ENCODE measurements at regions not wholly inside any gene's neighbourhood (a gene's known extent, or its start where the extent isn't known, plus 50 kb on each side); places are given as distances from the start of the nearest gene placed in this dataset.

- peaks cover 10% of the 10 kb centered on the region for H3K9me3 Mint-ChIP-seq
- H3K4me3 Mint-ChIP-seq: no peak overlapping the region
- no peak for DNase-seq (ENCODE audit: low spot score in 2 of 2, unreplicated experiment in 2 of 2)
- no peak overlapping the region for H3K27ac Mint-ChIP-seq
- H3K36me3 Mint-ChIP-seq: no peaks in the 10 kb centered on the region
- TF ChIP-seq, protein P1, sequence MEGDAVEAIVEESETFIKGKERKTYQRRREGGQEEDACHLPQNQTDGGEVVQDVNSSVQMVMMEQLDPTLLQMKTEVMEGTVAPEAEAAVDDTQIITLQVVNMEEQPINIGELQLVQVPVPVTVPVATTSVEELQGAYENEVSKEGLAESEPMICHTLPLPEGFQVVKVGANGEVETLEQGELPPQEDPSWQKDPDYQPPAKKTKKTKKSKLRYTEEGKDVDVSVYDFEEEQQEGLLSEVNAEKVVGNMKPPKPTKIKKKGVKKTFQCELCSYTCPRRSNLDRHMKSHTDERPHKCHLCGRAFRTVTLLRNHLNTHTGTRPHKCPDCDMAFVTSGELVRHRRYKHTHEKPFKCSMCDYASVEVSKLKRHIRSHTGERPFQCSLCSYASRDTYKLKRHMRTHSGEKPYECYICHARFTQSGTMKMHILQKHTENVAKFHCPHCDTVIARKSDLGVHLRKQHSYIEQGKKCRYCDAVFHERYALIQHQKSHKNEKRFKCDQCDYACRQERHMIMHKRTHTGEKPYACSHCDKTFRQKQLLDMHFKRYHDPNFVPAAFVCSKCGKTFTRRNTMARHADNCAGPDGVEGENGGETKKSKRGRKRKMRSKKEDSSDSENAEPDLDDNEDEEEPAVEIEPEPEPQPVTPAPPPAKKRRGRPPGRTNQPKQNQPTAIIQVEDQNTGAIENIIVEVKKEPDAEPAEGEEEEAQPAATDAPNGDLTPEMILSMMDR (IDR thresholded peaks at IDR 0.05; ENCODE audit: unreplicated experiment): no peak
- H3K27me3 Mint-ChIP-seq (ENCODE audit: low read depth): no peaks in the 10 kb centered on the region
- peaks cover 12% of the 10 kb centered on the region for H3K4me1 Mint-ChIP-seq
These were observed 148.1 kb upstream of the SERPINE2 start for GRCh38 chr2:224187220-224187619.

DNA sequence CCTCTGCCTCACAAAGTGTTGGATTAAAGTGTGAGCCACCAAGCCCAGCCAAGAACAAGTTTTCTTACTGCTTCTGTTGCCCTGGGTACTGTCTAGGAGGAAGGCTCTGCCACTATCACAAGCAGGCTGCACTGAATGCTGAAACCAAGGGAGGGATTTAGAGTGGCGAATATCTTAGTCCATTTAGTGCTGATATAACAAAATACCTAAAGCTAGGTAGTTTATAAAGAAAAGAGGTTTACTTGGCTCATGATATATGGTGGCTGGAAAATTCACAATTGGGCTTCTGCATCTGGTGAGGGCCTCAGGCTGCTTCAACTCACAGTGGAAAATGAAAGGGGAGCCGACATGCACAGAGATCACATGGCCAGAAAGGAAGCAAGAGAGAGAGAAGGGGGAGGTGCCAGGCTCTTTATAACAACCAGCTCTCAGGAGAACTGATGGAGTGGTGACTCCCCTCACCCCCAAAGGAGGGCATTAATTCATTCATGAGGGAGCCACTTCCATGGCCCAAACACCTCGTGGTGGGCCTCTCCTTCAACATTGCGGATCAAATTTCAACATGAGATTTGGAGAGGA lies 146.0 kb upstream of the SERPINE2 start:
- Mint-ChIP-seq H3K9me3 (peaks cover 10% of the 10 kb centered on the region), H3K4me1 (peaks cover 12% of the 10 kb centered on the region), H3K27me3 (ENCODE audit: low read depth) (no peaks in the 10 kb centered on the region), H3K36me3 (no peaks in the 10 kb centered on the region), H3K27ac (no peak overlapping the region), H3K4me3 (no peak overlapping the region)
- TF ChIP-seq, protein P1 (IDR thresholded peaks at IDR 0.05; ENCODE audit: unreplicated experiment): no peak
- DNase-seq (ENCODE audit: low spot score in 2 of 2, unreplicated experiment in 2 of 2): no peak

DNA sequence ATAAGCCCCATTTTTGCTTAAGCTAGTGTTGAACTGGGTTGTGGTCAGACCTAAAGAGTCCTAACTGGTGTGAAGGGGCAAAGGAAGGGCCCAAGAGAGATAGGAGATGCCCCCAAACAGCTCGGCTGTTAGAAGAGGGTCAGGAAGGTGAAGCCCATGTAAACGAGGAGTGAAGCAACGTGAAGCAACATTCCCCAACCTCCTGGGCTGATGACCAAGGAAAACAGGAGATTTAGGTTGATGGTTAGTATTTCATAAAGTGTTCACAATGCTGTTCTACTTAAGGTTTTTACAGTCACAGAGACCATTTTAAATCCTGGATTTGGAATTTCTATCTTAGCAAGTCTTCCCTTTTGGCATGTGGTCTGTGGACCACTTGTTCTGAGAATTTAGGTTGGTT lies 144.0 kb upstream of the SERPINE2 start:
- DNase-seq (ENCODE audit: low spot score in 2 of 2, unreplicated experiment in 2 of 2): no peak
- Mint-ChIP-seq H3K4me3 (no peak overlapping the region), H3K36me3 (no peaks in the 10 kb centered on the region), H3K9me3 (peaks cover 10% of the 10 kb centered on the region), H3K27ac (no peak overlapping the region), H3K27me3 (ENCODE audit: low read depth) (no peaks in the 10 kb centered on the region), H3K4me1 (peaks cover 8% of the 10 kb centered on the region)
- TF ChIP-seq, protein P1 (IDR thresholded peaks at IDR 0.05; ENCODE audit: unreplicated experiment): no peak

DNA sequence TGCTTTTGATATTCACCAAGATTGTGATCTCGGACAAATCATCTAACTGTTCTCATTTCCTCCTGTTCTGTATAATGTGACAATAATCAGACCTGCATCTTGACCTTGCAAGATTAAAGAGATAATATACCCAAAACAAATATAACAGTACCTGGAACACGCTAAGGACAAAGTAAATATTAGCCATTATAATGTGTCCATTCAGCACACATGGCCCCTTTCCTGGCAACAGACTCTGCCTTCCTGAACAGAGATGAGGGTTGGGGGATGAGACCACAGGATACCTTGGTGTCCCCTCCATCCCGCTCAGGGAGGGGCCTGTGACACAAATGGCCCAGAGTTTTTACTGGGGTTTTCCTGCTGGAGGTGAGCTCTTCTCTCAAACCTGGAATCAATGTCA lies 143.4 kb upstream of the SERPINE2 start:
- Mint-ChIP-seq H3K27me3 (ENCODE audit: low read depth) (no peaks in the 10 kb centered on the region), H3K27ac (no peak overlapping the region), H3K4me3 (no peak overlapping the region), H3K4me1 (peaks cover 13% of the 10 kb centered on the region), H3K36me3 (no peaks in the 10 kb centered on the region), H3K9me3 (peaks cover 6% of the 10 kb centered on the region)
- DNase-seq (ENCODE audit: low spot score in 2 of 2, unreplicated experiment in 2 of 2): no peak
- TF ChIP-seq, protein P1 (IDR thresholded peaks at IDR 0.05; ENCODE audit: unreplicated experiment): no peak

DNA sequence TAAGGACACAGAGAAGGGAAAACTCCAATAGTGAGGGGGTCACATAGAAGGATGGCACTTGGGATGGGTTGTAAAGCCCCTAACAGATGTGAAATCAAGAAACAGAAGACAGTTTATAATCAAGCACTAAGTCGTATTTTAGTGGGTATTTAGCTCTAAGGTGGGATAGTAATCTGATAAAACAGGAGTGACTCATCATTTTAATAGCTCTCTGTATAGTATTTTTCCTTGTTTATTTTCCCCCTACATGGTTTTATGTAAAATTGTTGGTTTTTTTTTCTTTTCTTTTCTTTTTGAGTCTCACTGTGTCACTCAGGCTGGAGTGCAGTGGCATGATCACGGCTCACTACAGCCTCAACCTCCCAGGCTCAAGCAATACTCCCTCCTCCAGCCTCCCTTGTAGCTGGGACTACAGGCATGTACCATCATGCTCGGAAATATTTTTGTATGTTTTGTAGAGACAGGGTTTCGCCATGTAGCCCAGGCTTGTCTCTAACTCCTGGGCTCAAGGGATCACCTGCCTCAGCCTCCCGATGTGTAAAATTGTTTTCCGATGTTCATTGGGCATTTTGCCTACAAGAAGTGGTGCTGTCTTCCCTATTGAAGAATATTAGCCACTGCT lies 142.6 kb upstream of the SERPINE2 start:
- H3K36me3 Mint-ChIP-seq: no peaks in the 10 kb centered on the region
- TF ChIP-seq, protein P1 (IDR thresholded peaks at IDR 0.05; ENCODE audit: unreplicated experiment): no peak
- no peak for DNase-seq (ENCODE audit: low spot score in 2 of 2, unreplicated experiment in 2 of 2)
- H3K9me3 Mint-ChIP-seq: peaks cover 5% of the 10 kb centered on the region
- no peak overlapping the region for H3K4me3 Mint-ChIP-seq
- H3K27me3 Mint-ChIP-seq (ENCODE audit: low read depth): no peaks in the 10 kb centered on the region
- H3K27ac Mint-ChIP-seq: no peak overlapping the region
- peaks cover 19% of the 10 kb centered on the region for H3K4me1 Mint-ChIP-seq
